GM19035 (cell line): ENCODE measurements at regions not wholly inside any gene's neighbourhood (a gene's known extent, or its start where the extent isn't known, plus 50 kb on each side); places are given as distances from the start of the nearest gene placed in this dataset.

Experiments used
- ATAC-seq: cut with Tn5 transposase; IDR thresholded peaks from one replicate; pipeline ENCODE4 v1.9.1; 2021; ENCODE audit not compliant: unreplicated experiment

GRCh38 chr2:204046145-204046544 is 109.6 kb downstream of the ICOS start:
- ATAC-seq = peak; percentile 79

GRCh38 chr2:204049635-204050034 is 113.1 kb downstream of the ICOS start:
- ATAC-seq = peak; percentile 81

GRCh38 chr2:204050681-204051080 is 114.1 kb downstream of the ICOS start:
- ATAC-seq = no peak

GRCh38 chr2:204051476-204051875 is 114.9 kb downstream of the ICOS start:
- no peak for ATAC-seq

- ATAC-seq = no peak
Measured at GRCh38 chr2:204051984-204052556, 115.5 kb downstream of the ICOS start.

- ATAC-seq = no peak
Measured at GRCh38 chr2:204059016-204059415, 122.5 kb downstream of the ICOS start.

GRCh38 chr2:204060841-204061240 is 124.3 kb downstream of the ICOS start:
- ATAC-seq = no peak

- ATAC-seq = no peak
Measured at GRCh38 chr2:204061241-204061640, 124.7 kb downstream of the ICOS start.

- no peak for ATAC-seq
Measured at GRCh38 chr2:204064119-204064518, 127.6 kb downstream of the ICOS start.

GRCh38 chr2:204065566-204065965 is 129.0 kb downstream of the ICOS start:
- ATAC-seq = no peak

- no peak for ATAC-seq
Measured at GRCh38 chr2:204066051-204066450, 129.5 kb downstream of the ICOS start.

- ATAC-seq = no peak
Measured at GRCh38 chr2:204069804-204070203, 133.2 kb downstream of the ICOS start.

- ATAC-seq = peak; percentile 65
Measured at GRCh38 chr2:204072443-204073324, 136.1 kb downstream of the ICOS start.

GRCh38 chr2:204074456-204074855 is 137.9 kb downstream of the ICOS start:
- ATAC-seq = no peak

- no peak for ATAC-seq
Measured at GRCh38 chr2:204078003-204078698, 141.6 kb downstream of the ICOS start.

GRCh38 chr2:204081487-204082425 is 145.2 kb downstream of the ICOS start:
- no peak for ATAC-seq

GRCh38 chr2:204086167-204086566 is 149.6 kb downstream of the ICOS start:
- ATAC-seq = no peak

GRCh38 chr2:204089105-204089504 is 152.5 kb downstream of the ICOS start:
- ATAC-seq = no peak

- no peak for ATAC-seq
Measured at GRCh38 chr2:204089574-204089973, 153.0 kb downstream of the ICOS start.

- ATAC-seq = no peak
Measured at GRCh38 chr2:204090021-204090420, 153.5 kb downstream of the ICOS start.

- no peak for ATAC-seq
Measured at GRCh38 chr2:204104811-204105210, 168.2 kb downstream of the ICOS start.
